Stimulated activated CD4-positive, alpha-beta T cell treated with anti-CD3 and anti-CD28 coated beads, Interleukin-4, amount 100 ng/mL, for 4 hours (primary cell): ENCODE measurements at regions not wholly inside any gene's neighbourhood (a gene's known extent, or its start where the extent isn't known, plus 50 kb on each side); places are given as distances from the start of the nearest gene placed in this dataset.
A peak's percentile ranks its signal among the peaks of the same experiment; 100 is the strongest.
"Not testable (repeated sequence)": the region's sequence is repeated elsewhere in the genome, so short reads cannot be mapped to it uniquely, and the experiment has no call there.

Experiments used
- DNase-seq, 2 experiments: peaks; one replicate each; pipeline ENCODE4 v3.0.0-alpha.2; 2020

GRCh38 chr2:133886735-133887675 is 318.7 kb upstream of the NCKAP5 start:
- DNase-seq, result peak; percentile 22 to 30

GRCh38 chr2:133887676-133888040 is 319.4 kb upstream of the NCKAP5 start:
- DNase-seq, result no peak

- no peak for DNase-seq
Measured at GRCh38 chr2:133888107-133888506, 319.8 kb upstream of the NCKAP5 start.

GRCh38 chr2:133888621-133889219 is 320.5 kb upstream of the NCKAP5 start:
- no peak for DNase-seq

GRCh38 chr2:133892352-133892913 is 324.2 kb upstream of the NCKAP5 start:
- DNase-seq, result no peak

GRCh38 chr2:133894429-133894828 is 326.2 kb upstream of the NCKAP5 start:
- DNase-seq, result no peak

- not testable (repeated sequence) for DNase-seq
Measured at GRCh38 chr2:133897838-133898237, 329.6 kb upstream of the NCKAP5 start.

- no peak for DNase-seq
Measured at GRCh38 chr2:133900909-133901308, 332.6 kb upstream of the NCKAP5 start.

- DNase-seq, result no peak
Measured at GRCh38 chr2:133906396-133906795, 338.1 kb upstream of the NCKAP5 start.

- no peak for DNase-seq
Measured at GRCh38 chr2:133906926-133907325, 338.7 kb upstream of the NCKAP5 start.

GRCh38 chr2:133908171-133908570 is 339.9 kb upstream of the NCKAP5 start:
- no peak for DNase-seq

GRCh38 chr2:133918141-133918540 is 335.7 kb upstream of the MGAT5 start:
- no peak for DNase-seq

GRCh38 chr2:133919285-133919684 is 334.6 kb upstream of the MGAT5 start:
- DNase-seq, result no peak

GRCh38 chr2:133927894-133928293 is 326.0 kb upstream of the MGAT5 start:
- no peak for DNase-seq

GRCh38 chr2:133936096-133936495 is 317.8 kb upstream of the MGAT5 start:
- no peak for DNase-seq

- DNase-seq, result no peak
Measured at GRCh38 chr2:133936601-133937000, 317.3 kb upstream of the MGAT5 start.

GRCh38 chr2:133937669-133938068 is 316.2 kb upstream of the MGAT5 start:
- no peak for DNase-seq

- DNase-seq, result no peak
Measured at GRCh38 chr2:133940134-133940533, 313.7 kb upstream of the MGAT5 start.

GRCh38 chr2:133941666-133942065 is 312.2 kb upstream of the MGAT5 start:
- no peak for DNase-seq

GRCh38 chr2:133942398-133942797 is 311.5 kb upstream of the MGAT5 start:
- no peak for DNase-seq

GRCh38 chr2:133943108-133943507 is 310.8 kb upstream of the MGAT5 start:
- no peak for DNase-seq

GRCh38 chr2:133945089-133945488 is 308.8 kb upstream of the MGAT5 start:
- DNase-seq, result no peak

GRCh38 chr2:133947057-133947456 is 306.8 kb upstream of the MGAT5 start:
- no peak for DNase-seq
